SK-N-SH treated with all-trans-retinoic acid at 6 μM for 48 hours (cell line): ENCODE measurements at regions not wholly inside any gene's neighbourhood (a gene's known extent, or its start where the extent isn't known, plus 50 kb on each side); places are given as distances from the start of the nearest gene placed in this dataset.

Source experiments
- ATAC-seq: fragments of 200-7000 bp; cut with Tn5 transposase; 3 replicates; pipeline ENCODE4 v1.9.1; 2020; ENCODE audit warnings: mild to moderate bottlenecking, moderate library complexity
- ARNTL ChIP-seq: fragments of 450-650 bp; formaldehyde crosslinking; IDR thresholded peaks from 2 replicates; pipeline ENCODE4 v1.5.0; 2020; ENCODE audit warnings: low read depth, mild to moderate bottlenecking, moderate library complexity, borderline replicate concordance
- BACH2 ChIP-seq: fragments of 250-450 bp; sonication (Bioruptor Pico); IDR thresholded peaks from 2 replicates; pipeline ENCODE4 v1.9.0; 2021; ENCODE audit warnings: mild to moderate bottlenecking, borderline replicate concordance
- CREB5 ChIP-seq: fragments of 250-450 bp; sonication (Bioruptor Pico); IDR thresholded peaks from 2 replicates; pipeline ENCODE4 v1.5.1; 2020; ENCODE audit warnings: low read depth, mild to moderate bottlenecking, moderate library complexity
- CSDC2 ChIP-seq: fragments of 250-450 bp; sonication (Bioruptor Pico); IDR thresholded peaks from 2 replicates; pipeline ENCODE4 v1.5.0; 2020; ENCODE audit warnings: mild to moderate bottlenecking, moderate library complexity
- CSRNP3 ChIP-seq: fragments of 250-450 bp; sonication (Bioruptor Pico); IDR thresholded peaks from 2 replicates; pipeline ENCODE4 v1.5.1; 2021; ENCODE audit warnings: mild to moderate bottlenecking, moderate library complexity
- ESRRG ChIP-seq: fragments of 250-450 bp; sonication (Bioruptor Pico); IDR thresholded peaks from 2 replicates; pipeline ENCODE4 v1.6.1; 2021; ENCODE audit warnings: mild to moderate bottlenecking
- GLIS3 ChIP-seq: fragments of 250-450 bp; sonication (Bioruptor Pico); IDR thresholded peaks from 2 replicates; pipeline ENCODE4 v1.5.0; 2020; ENCODE audit warnings: mild to moderate bottlenecking, moderate library complexity
- ISL1 ChIP-seq: fragments of 250-450 bp; sonication (Bioruptor Pico); IDR thresholded peaks from 2 replicates; pipeline ENCODE4 v2.1.2; 2022; ENCODE audit warnings: mild to moderate bottlenecking, moderate library complexity
- OSR1 ChIP-seq: fragments of 250-450 bp; sonication (Bioruptor Pico); IDR thresholded peaks from 2 replicates; pipeline ENCODE4 v1.8.0; 2022; ENCODE audit warnings: moderate library complexity, mild to moderate bottlenecking, inconsistent platforms
- PATZ1 ChIP-seq: fragments of 250-450 bp; sonication (Bioruptor Pico); IDR thresholded peaks from 2 replicates; pipeline ENCODE4 v1.8.0; 2020; ENCODE audit warnings: mild to moderate bottlenecking, moderate library complexity, borderline replicate concordance
- POU6F1 ChIP-seq: fragments of 250-450 bp; sonication (Bioruptor Pico); IDR thresholded peaks from 2 replicates; pipeline ENCODE4 v1.8.0; 2021; ENCODE audit warnings: low read depth, mild to moderate bottlenecking, moderate library complexity, borderline replicate concordance
- PPARA ChIP-seq: fragments of 250-450 bp; sonication (Bioruptor Pico); IDR thresholded peaks from 2 replicates; pipeline ENCODE4 v1.5.0; 2020; ENCODE audit warnings: mild to moderate bottlenecking, borderline replicate concordance
- RARB ChIP-seq: fragments of 250-450 bp; sonication (Bioruptor Pico); IDR thresholded peaks from 2 replicates; pipeline ENCODE4 v1.8.0; 2021; ENCODE audit warnings: mild to moderate bottlenecking, moderate library complexity
- SNAI2 ChIP-seq: fragments of 250-450 bp; sonication (Bioruptor Pico); IDR thresholded peaks from 2 replicates; pipeline ENCODE4 v1.5.0; 2020; ENCODE audit warnings: mild to moderate bottlenecking, moderate library complexity
- TCF4 ChIP-seq: fragments of 250-450 bp; sonication (Bioruptor Pico); IDR thresholded peaks from 2 replicates; pipeline ENCODE4 v1.8.0; 2021; ENCODE audit warnings: mild to moderate bottlenecking, moderate library complexity, borderline replicate concordance
- TSHZ2 ChIP-seq: fragments of 250-450 bp; sonication (Bioruptor Pico); IDR thresholded peaks from 2 replicates; pipeline ENCODE4 v1.5.0; 2020; ENCODE audit warnings: mild to moderate bottlenecking, moderate library complexity
- ZFP3 ChIP-seq: fragments of 250-450 bp; sonication (Bioruptor Pico); IDR thresholded peaks from 2 replicates; pipeline ENCODE4 v1.5.0; 2020; ENCODE audit warnings: mild to moderate bottlenecking, moderate library complexity
- ZFP30 ChIP-seq: fragments of 450-650 bp; formaldehyde crosslinking; IDR thresholded peaks from 2 replicates; pipeline ENCODE4 v1.5.0; 2022; ENCODE audit warnings: mild to moderate bottlenecking, moderate library complexity
- ZNF565 ChIP-seq: fragments of 450-650 bp; formaldehyde crosslinking; conservative IDR thresholded peaks from 2 replicates; pipeline ENCODE4 v1.5.0; 2020; ENCODE audit warnings: low read depth, mild to moderate bottlenecking, moderate library complexity
- ZNF70 ChIP-seq: fragments of 450-650 bp; formaldehyde crosslinking; IDR thresholded peaks from 2 replicates; pipeline ENCODE4 v1.5.0; 2020; ENCODE audit warnings: mild to moderate bottlenecking, moderate library complexity
- ZNF8 ChIP-seq: fragments of 450-650 bp; formaldehyde crosslinking; IDR thresholded peaks from 2 replicates; pipeline ENCODE4 v1.5.0; 2020; ENCODE audit warnings: mild to moderate bottlenecking, moderate library complexity

GRCh38 chr3:135632556-135633065 is 332.9 kb upstream of the PPP2R3A start:
- TF ChIP-seq POU6F1 (CRISPR knock-in tag) (no peak), ZNF565 (CRISPR knock-in tag) (no peak), PPARA (CRISPR knock-in tag) (no peak), CSDC2 (CRISPR knock-in tag) (no peak), ZFP30 (CRISPR knock-in tag) (no peak), CSRNP3 (CRISPR knock-in tag) (no peak), ZFP3 (CRISPR knock-in tag) (no peak), GLIS3 (no peak), PATZ1 (no peak), ESRRG (CRISPR knock-in tag) (no peak), OSR1 (no peak), TSHZ2 (CRISPR knock-in tag) (no peak), ARNTL (CRISPR knock-in tag) (no peak), CREB5 (CRISPR knock-in tag) (no peak), TCF4 (no peak), SNAI2 (no peak), ZNF8 (no peak), ZNF70 (no peak), RARB (CRISPR knock-in tag) (no peak)
- ATAC-seq: no peak

- no peak for ATAC-seq
- TF ChIP-seq CSDC2 (CRISPR knock-in tag) (no peak), CREB5 (CRISPR knock-in tag) (no peak)
- TF ChIP-seq, all 23 proteins: peak for 0
Measured at GRCh38 chr3:135633078-135633477, 332.4 kb upstream of the PPP2R3A start.

GRCh38 chr3:135636596-135636995 is 328.9 kb upstream of the PPP2R3A start:
- no peak for ATAC-seq
- TF ChIP-seq ARNTL (CRISPR knock-in tag): no peak
- TF ChIP-seq BACH2 (CRISPR knock-in tag): no peak
- no peak for TF ChIP-seq ISL1 (CRISPR knock-in tag)
- TF ChIP-seq ZFP3 (CRISPR knock-in tag): no peak
- no peak for TF ChIP-seq CREB5 (CRISPR knock-in tag)
- no peak for TF ChIP-seq CSDC2 (CRISPR knock-in tag)
